Cardiac muscle cell (in vitro differentiated cells and primary cell): ENCODE measurements at regions not wholly inside any gene's neighbourhood (a gene's known extent, or its start where the extent isn't known, plus 50 kb on each side); places are given as distances from the start of the nearest gene placed in this dataset.
A peak's percentile ranks its signal among the peaks of the same experiment; 100 is the strongest.

ENCODE experiments used
- DNase-seq, 2 donors: peaks; one replicate each; pipeline versions ENCODE4 v3.0.0 to v3.0.0-alpha.2; 2010 to 2017; ENCODE audit warnings: low read depth in 1 of 2, low spot score in 1 of 2
- H3K27ac ChIP-seq: fragments of 200-600 bp; sonication (generic); 2 replicates; pipeline ENCODE4 v1.5.1; 2016
- H3K27me3 ChIP-seq: fragments of 200-600 bp; sonication (generic); 2 replicates; pipeline ENCODE4 v1.6.0; 2016; ENCODE audit warnings: control low read depth
- H3K36me3 ChIP-seq: fragments of 200-600 bp; sonication (generic); 2 replicates; pipeline ENCODE4 v1.5.1; 2016; ENCODE audit warnings: control low read depth
- H3K4me1 ChIP-seq: fragments of 200-600 bp; sonication (generic); 2 replicates; pipeline ENCODE4 v1.8.1; 2017; ENCODE audit warnings: low read depth, mild to moderate bottlenecking, mixed run types
- H3K4me3 ChIP-seq: fragments of 200-600 bp; sonication (generic); 2 replicates; pipeline ENCODE4 v1.5.1; 2016; ENCODE audit warnings: mild to moderate bottlenecking
- H3K9me3 ChIP-seq: fragments of 200-600 bp; sonication (generic); 2 replicates; pipeline ENCODE4 v1.5.1; 2017; ENCODE audit warnings: low read depth, mild to moderate bottlenecking, control low read depth
- CTCF ChIP-seq: IDR thresholded peaks from 2 replicates; pipeline ENCODE4 v1.5.1; 2012; ENCODE audit warnings: low read depth, mild to moderate bottlenecking, low read length

DNA sequence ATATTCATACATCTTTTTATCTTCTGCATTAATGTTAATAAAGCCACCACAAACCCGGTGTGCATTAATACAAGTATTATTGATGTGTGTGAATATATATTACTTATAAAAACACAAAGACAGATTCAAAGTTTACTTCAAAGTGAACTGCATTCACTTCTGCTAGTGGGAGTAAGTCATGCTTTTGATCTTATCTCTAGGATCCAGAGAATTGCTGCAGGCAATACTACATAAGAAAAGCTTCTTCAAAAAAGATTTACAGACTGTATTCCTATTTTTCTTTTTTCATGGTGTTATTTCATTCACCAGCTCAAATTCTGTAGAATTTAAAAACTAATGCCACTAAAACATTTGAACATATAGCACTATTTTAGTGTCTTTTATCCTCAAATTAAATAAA is 87.5 kb upstream of the CBLB start:
- DNase-seq: no peak
- no peak overlapping the region for H3K27ac ChIP-seq
- no peak for TF ChIP-seq CTCF
- no peak overlapping the region for H3K4me3 ChIP-seq
- no peaks in the 10 kb centered on the region for H3K4me1 ChIP-seq
- no peaks in the 10 kb centered on the region for H3K9me3 ChIP-seq
- H3K36me3 ChIP-seq: no peaks in the 10 kb centered on the region
- H3K27me3 ChIP-seq: no peaks in the 10 kb centered on the region

DNA sequence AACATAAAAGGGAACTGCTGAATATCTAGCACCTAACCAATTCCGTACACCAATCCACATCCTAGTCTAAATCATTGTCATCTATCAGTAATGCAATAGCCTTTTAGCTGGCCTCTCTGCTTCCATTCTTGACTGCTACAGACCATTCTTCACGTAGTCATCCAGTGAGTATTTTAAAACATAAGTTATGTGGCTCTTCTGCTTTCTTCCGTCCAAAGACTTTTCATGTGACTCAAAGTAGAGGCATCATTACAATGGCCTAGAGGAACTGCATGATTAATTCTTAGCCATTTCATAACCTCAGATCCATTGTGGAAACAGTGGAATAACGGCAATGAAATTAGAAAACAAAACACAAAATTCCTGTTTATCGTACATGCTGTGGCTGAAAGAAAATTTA is 88.9 kb upstream of the CBLB start:
- no peak for TF ChIP-seq CTCF
- H3K36me3 ChIP-seq: no peaks in the 10 kb centered on the region
- no peak overlapping the region for H3K4me3 ChIP-seq
- no peaks in the 10 kb centered on the region for H3K27me3 ChIP-seq
- H3K4me1 ChIP-seq: no peaks in the 10 kb centered on the region
- H3K9me3 ChIP-seq: no peaks in the 10 kb centered on the region
- peak in 1 of 2 donors; percentile 33 for DNase-seq
- no peak overlapping the region for H3K27ac ChIP-seq

DNA sequence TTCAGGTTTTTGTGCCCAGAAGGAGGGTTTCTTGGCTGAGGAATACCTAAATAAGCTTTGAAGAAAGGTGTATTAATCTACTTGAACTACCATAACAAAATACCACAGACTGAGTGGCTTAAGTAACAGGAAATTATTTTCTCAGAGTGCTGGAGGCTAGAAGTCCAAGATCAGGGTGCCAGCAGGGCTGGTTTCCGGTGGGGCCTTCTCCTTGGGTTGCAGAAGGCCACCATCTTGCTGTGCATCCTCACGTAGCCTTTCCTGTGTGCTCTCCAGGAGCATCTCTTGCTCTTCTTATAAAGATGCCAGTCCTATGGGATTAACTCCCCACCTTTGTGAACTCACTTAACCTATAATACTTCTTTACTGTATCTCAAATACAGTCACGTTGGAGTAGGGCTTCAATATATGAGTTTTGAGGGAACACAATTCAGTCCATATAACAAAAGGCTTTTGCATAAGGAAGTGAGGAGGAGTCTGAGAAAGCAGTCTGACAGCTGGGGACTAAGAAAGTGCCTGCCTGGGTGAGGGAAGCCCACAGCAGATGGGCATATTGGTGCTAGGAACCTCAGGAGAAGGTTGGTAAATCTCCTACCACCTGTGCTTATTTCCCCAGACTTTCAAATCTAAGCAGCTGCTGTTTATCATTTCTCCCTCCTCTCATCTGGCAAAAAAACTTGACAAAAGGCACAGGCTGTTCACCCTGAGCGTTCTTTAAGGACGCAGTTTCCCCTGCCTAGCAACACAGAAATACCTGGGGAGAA is 89.6 kb upstream of the CBLB start:
- no peak overlapping the region for H3K4me3 ChIP-seq
- no peak for TF ChIP-seq CTCF
- no peaks in the 10 kb centered on the region for H3K36me3 ChIP-seq
- no peaks in the 10 kb centered on the region for H3K4me1 ChIP-seq
- peaks cover 3% of the 10 kb centered on the region for H3K9me3 ChIP-seq
- H3K27me3 ChIP-seq: no peaks in the 10 kb centered on the region
- H3K27ac ChIP-seq: no peak overlapping the region
- DNase-seq: no peak

GRCh38 chr3:105959851-105960250 is 91.0 kb upstream of the CBLB start:
- Histone ChIP-seq H3K9me3 (peaks cover 3% of the 10 kb centered on the region), H3K4me3 (no peak overlapping the region), H3K27ac (no peak overlapping the region), H3K27me3 (no peaks in the 10 kb centered on the region), H3K4me1 (no peaks in the 10 kb centered on the region), H3K36me3 (no peaks in the 10 kb centered on the region)
- TF ChIP-seq CTCF: no peak
- DNase-seq: peak in 1 of 2 donors; percentile 60

DNA sequence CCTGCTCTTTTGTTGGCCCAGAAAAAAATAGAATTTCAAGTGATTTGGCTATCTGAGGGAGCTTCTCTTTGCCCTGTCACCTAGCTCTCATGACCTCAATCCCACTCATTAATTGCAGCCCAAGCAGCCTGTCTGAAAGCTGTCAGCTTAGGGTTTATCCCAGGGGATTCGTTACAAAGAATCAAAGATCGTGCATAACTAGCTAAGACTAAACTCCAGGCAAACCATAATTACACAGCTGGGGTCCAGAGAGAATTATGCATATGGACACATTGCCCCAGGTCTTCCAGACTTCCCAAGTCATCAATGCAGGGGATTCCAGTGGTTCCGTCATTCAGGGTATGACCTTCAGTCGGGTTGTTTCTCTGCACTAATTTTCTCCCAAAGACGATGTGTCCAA is 91.6 kb upstream of the CBLB start:
- no peak overlapping the region for H3K4me3 ChIP-seq
- DNase-seq: no peak
- no peak for TF ChIP-seq CTCF

More for the DNA sequence above, 91.6 kb upstream of the CBLB start:
- Histone ChIP-seq H3K9me3 (peaks cover 3% of the 10 kb centered on the region), H3K36me3 (no peaks in the 10 kb centered on the region), H3K27me3 (no peaks in the 10 kb centered on the region), H3K4me1 (no peaks in the 10 kb centered on the region), H3K27ac (no peak overlapping the region)
